ENCODE measurements at regions not wholly inside any gene's neighbourhood (a gene's known extent, or its start where the extent isn't known, plus 50 kb on each side); places are given as distances from the start of the nearest gene placed in this dataset.
"Not testable (repeated sequence)": the region's sequence is repeated elsewhere in the genome, so short reads cannot be mapped to it uniquely, and the experiment has no call there.

GRCh38 chr9:71508141-71508540 lies 260.2 kb downstream of the CEMIP2 start:
- not testable (repeated sequence) for H3K9ac ChIP-seq (ENCODE audit: low read depth, low read length); H3K36me3 ChIP-seq (ENCODE audit: insufficient read depth, low read length); H3K4me1 ChIP-seq (ENCODE audit: insufficient read depth, low read length); H3K9me3 ChIP-seq (ENCODE audit: insufficient read depth, low read depth, low read length); H3K4me3 ChIP-seq (ENCODE audit: low read length); H3K27me3 ChIP-seq (ENCODE audit: insufficient read depth, low read length); H3K27ac ChIP-seq (ENCODE audit: low read depth, low read length)
- 100% methylated on average over 1 of the region's 2 CpGs for WGBS

GRCh38 chr9:71506821-71507220 lies 261.5 kb downstream of the CEMIP2 start:
- WGBS, result 100% methylated on average over 1 of the region's 1 CpG
- H3K27ac ChIP-seq (ENCODE audit: low read depth, low read length), result no peak overlapping the region
- no peaks in the 10 kb centered on the region for H3K36me3 ChIP-seq (ENCODE audit: insufficient read depth, low read length)
- H3K9me3 ChIP-seq (ENCODE audit: insufficient read depth, low read depth, low read length), result no peaks in the 10 kb centered on the region
- no peak overlapping the region for H3K4me3 ChIP-seq (ENCODE audit: low read length)
- no peaks in the 10 kb centered on the region for H3K4me1 ChIP-seq (ENCODE audit: insufficient read depth, low read length)
- no peaks in the 10 kb centered on the region for H3K27me3 ChIP-seq (ENCODE audit: insufficient read depth, low read length)
- H3K9ac ChIP-seq (ENCODE audit: low read depth, low read length), result no peak overlapping the region

- Histone ChIP-seq H3K4me1 (ENCODE audit: insufficient read depth, low read length) (no peaks in the 10 kb centered on the region), H3K36me3 (ENCODE audit: insufficient read depth, low read length) (no peaks in the 10 kb centered on the region), H3K9me3 (ENCODE audit: insufficient read depth, low read depth, low read length) (no peaks in the 10 kb centered on the region), H3K9ac (ENCODE audit: low read depth, low read length) (no peak overlapping the region), H3K27me3 (ENCODE audit: insufficient read depth, low read length) (no peaks in the 10 kb centered on the region), H3K4me3 (ENCODE audit: low read length) (no peak overlapping the region), H3K27ac (ENCODE audit: low read depth, low read length) (no peak overlapping the region)
- 95% methylated on average over 3 of the region's 3 CpGs for WGBS
These were observed 263.7 kb downstream of the CEMIP2 start for GRCh38 chr9:71504636-71505035.

GRCh38 chr9:71498691-71499090 lies 269.6 kb downstream of the CEMIP2 start:
- WGBS, result 93% methylated on average over 1 of the region's 1 CpG
- no peak overlapping the region for H3K27ac ChIP-seq (ENCODE audit: low read depth, low read length)
- H3K36me3 ChIP-seq (ENCODE audit: insufficient read depth, low read length), result no peaks in the 10 kb centered on the region

GRCh38 chr9:71490810-71491209 lies 277.5 kb downstream of the CEMIP2 start:
- no peak overlapping the region for H3K9ac ChIP-seq (ENCODE audit: low read depth, low read length)
- no peak overlapping the region for H3K4me3 ChIP-seq (ENCODE audit: low read length)
- no peaks in the 10 kb centered on the region for H3K4me1 ChIP-seq (ENCODE audit: insufficient read depth, low read length)
- no peaks in the 10 kb centered on the region for H3K36me3 ChIP-seq (ENCODE audit: insufficient read depth, low read length)
- 62% methylated on average over 2 of the region's 2 CpGs for WGBS
- H3K27me3 ChIP-seq (ENCODE audit: insufficient read depth, low read length), result no peaks in the 10 kb centered on the region
- no peaks in the 10 kb centered on the region for H3K9me3 ChIP-seq (ENCODE audit: insufficient read depth, low read depth, low read length)
- no peak overlapping the region for H3K27ac ChIP-seq (ENCODE audit: low read depth, low read length)

More at GRCh38 chr9:71498691-71499090, 269.6 kb downstream of the CEMIP2 start:
- no peaks in the 10 kb centered on the region for H3K9me3 ChIP-seq (ENCODE audit: insufficient read depth, low read depth, low read length)
- H3K9ac ChIP-seq (ENCODE audit: low read depth, low read length), result no peak overlapping the region
- H3K4me1 ChIP-seq (ENCODE audit: insufficient read depth, low read length), result no peaks in the 10 kb centered on the region
- no peak overlapping the region for H3K4me3 ChIP-seq (ENCODE audit: low read length)
- no peaks in the 10 kb centered on the region for H3K27me3 ChIP-seq (ENCODE audit: insufficient read depth, low read length)

- no peaks in the 10 kb centered on the region for H3K4me1 ChIP-seq (ENCODE audit: insufficient read depth, low read length)
- no peak overlapping the region for H3K9ac ChIP-seq (ENCODE audit: low read depth, low read length)
- no peak overlapping the region for H3K4me3 ChIP-seq (ENCODE audit: low read length)
- WGBS, result 80% methylated on average over 6 of the region's 6 CpGs
- no peaks in the 10 kb centered on the region for H3K36me3 ChIP-seq (ENCODE audit: insufficient read depth, low read length)
- H3K27me3 ChIP-seq (ENCODE audit: insufficient read depth, low read length), result no peaks in the 10 kb centered on the region
- no peaks in the 10 kb centered on the region for H3K9me3 ChIP-seq (ENCODE audit: insufficient read depth, low read depth, low read length)
- H3K27ac ChIP-seq (ENCODE audit: low read depth, low read length), result no peak overlapping the region
These were observed 281.3 kb downstream of the CEMIP2 start for GRCh38 chr9:71487061-71487460.

GRCh38 chr9:71485326-71485725 lies 283.0 kb downstream of the CEMIP2 start:
- Histone ChIP-seq H3K27ac (ENCODE audit: low read depth, low read length) (no peak overlapping the region), H3K4me3 (ENCODE audit: low read length) (no peak overlapping the region), H3K27me3 (ENCODE audit: insufficient read depth, low read length) (no peaks in the 10 kb centered on the region), H3K4me1 (ENCODE audit: insufficient read depth, low read length) (no peaks in the 10 kb centered on the region), H3K36me3 (ENCODE audit: insufficient read depth, low read length) (no peaks in the 10 kb centered on the region), H3K9me3 (ENCODE audit: insufficient read depth, low read depth, low read length) (no peaks in the 10 kb centered on the region), H3K9ac (ENCODE audit: low read depth, low read length) (no peak overlapping the region)
- 97% methylated on average over 2 of the region's 2 CpGs for WGBS

- no peaks in the 10 kb centered on the region for H3K9me3 ChIP-seq (ENCODE audit: insufficient read depth, low read depth, low read length)
- no peaks in the 10 kb centered on the region for H3K4me1 ChIP-seq (ENCODE audit: insufficient read depth, low read length)
- H3K36me3 ChIP-seq (ENCODE audit: insufficient read depth, low read length), result no peaks in the 10 kb centered on the region
- H3K9ac ChIP-seq (ENCODE audit: low read depth, low read length), result no peak overlapping the region
- H3K27ac ChIP-seq (ENCODE audit: low read depth, low read length), result no peak overlapping the region
- H3K4me3 ChIP-seq (ENCODE audit: low read length), result no peak overlapping the region
- 85% methylated on average over 4 of the region's 4 CpGs for WGBS
- H3K27me3 ChIP-seq (ENCODE audit: insufficient read depth, low read length), result no peaks in the 10 kb centered on the region
These were observed 284.9 kb downstream of the CEMIP2 start for GRCh38 chr9:71483436-71483835.

GRCh38 chr9:71479621-71480020 lies 288.7 kb downstream of the CEMIP2 start:
- Histone ChIP-seq H3K27ac (ENCODE audit: low read depth, low read length) (no peak overlapping the region), H3K9me3 (ENCODE audit: insufficient read depth, low read depth, low read length) (no peaks in the 10 kb centered on the region), H3K36me3 (ENCODE audit: insufficient read depth, low read length) (no peaks in the 10 kb centered on the region), H3K4me3 (ENCODE audit: low read length) (no peak overlapping the region), H3K9ac (ENCODE audit: low read depth, low read length) (no peak overlapping the region), H3K27me3 (ENCODE audit: insufficient read depth, low read length) (no peaks in the 10 kb centered on the region), H3K4me1 (ENCODE audit: insufficient read depth, low read length) (no peaks in the 10 kb centered on the region)
- WGBS, result 98% methylated on average over 4 of the region's 4 CpGs

- no peak overlapping the region for H3K4me3 ChIP-seq (ENCODE audit: low read length)
- no peaks in the 10 kb centered on the region for H3K36me3 ChIP-seq (ENCODE audit: insufficient read depth, low read length)
- WGBS, result 79% methylated on average over 3 of the region's 3 CpGs
- no peaks in the 10 kb centered on the region for H3K27me3 ChIP-seq (ENCODE audit: insufficient read depth, low read length)
- no peaks in the 10 kb centered on the region for H3K4me1 ChIP-seq (ENCODE audit: insufficient read depth, low read length)
- no peak overlapping the region for H3K27ac ChIP-seq (ENCODE audit: low read depth, low read length)
- no peak overlapping the region for H3K9ac ChIP-seq (ENCODE audit: low read depth, low read length)
- H3K9me3 ChIP-seq (ENCODE audit: insufficient read depth, low read depth, low read length), result no peaks in the 10 kb centered on the region
These were observed 295.9 kb downstream of the CEMIP2 start for GRCh38 chr9:71472400-71472799.

- no peak overlapping the region for H3K9ac ChIP-seq (ENCODE audit: low read depth, low read length)
- H3K36me3 ChIP-seq (ENCODE audit: insufficient read depth, low read length), result no peaks in the 10 kb centered on the region
- H3K27me3 ChIP-seq (ENCODE audit: insufficient read depth, low read length), result no peaks in the 10 kb centered on the region
- H3K4me1 ChIP-seq (ENCODE audit: insufficient read depth, low read length), result no peaks in the 10 kb centered on the region
- no peak overlapping the region for H3K27ac ChIP-seq (ENCODE audit: low read depth, low read length)
- no peak overlapping the region for H3K4me3 ChIP-seq (ENCODE audit: low read length)
- H3K9me3 ChIP-seq (ENCODE audit: insufficient read depth, low read depth, low read length), result no peaks in the 10 kb centered on the region
- 100% methylated on average over 2 of the region's 4 CpGs for WGBS
These were observed 302.9 kb downstream of the CEMIP2 start for GRCh38 chr9:71465392-71465791.

GRCh38 chr9:71459082-71459481 lies 309.2 kb downstream of the CEMIP2 start:
- H3K9ac ChIP-seq (ENCODE audit: low read depth, low read length), result no peak overlapping the region
- no peaks in the 10 kb centered on the region for H3K36me3 ChIP-seq (ENCODE audit: insufficient read depth, low read length)
- H3K9me3 ChIP-seq (ENCODE audit: insufficient read depth, low read depth, low read length), result no peaks in the 10 kb centered on the region
- H3K4me3 ChIP-seq (ENCODE audit: low read length), result no peak overlapping the region
- H3K27me3 ChIP-seq (ENCODE audit: insufficient read depth, low read length), result no peaks in the 10 kb centered on the region
- peaks cover 18% of the 10 kb centered on the region for H3K4me1 ChIP-seq (ENCODE audit: insufficient read depth, low read length)
- no peak overlapping the region; the same call in 1 of the 2 replicates for H3K27ac ChIP-seq (ENCODE audit: low read depth, low read length)

Measured in HUES64 (cell line).